Lung (tissue), 11 donors: ENCODE measurements at regions not wholly inside any gene's neighbourhood (a gene's known extent, or its start where the extent isn't known, plus 50 kb on each side); places are given as distances from the start of the nearest gene placed in this dataset.

Experiments
- ATAC-seq: fragments of 200-7000 bp; cut with Tn5 transposase; one replicate; pipeline ENCODE4 v1.9.1; 2020; ENCODE audit warnings: moderate number of reproducible peaks; ENCODE audit not compliant: insufficient read depth, low FRiP score
- DNase-seq, 3 donors: peaks; one replicate each; pipeline ENCODE4 v3.0.0-alpha.2; 2013 to 2017
- H3K27ac ChIP-seq, 2 donors: one replicate each; pipeline ENCODE4 v1.5.1; 2013; ENCODE audit warnings: mild to moderate bottlenecking in 2 of 2, moderate library complexity in 2 of 2, control low read depth in 1 of 2, inconsistent platforms in 1 of 2, low read depth in 1 of 2, low read length in 1 of 2
- H3K27me3 ChIP-seq, 3 donors: one replicate each; pipeline ENCODE4 v1.5.1; 2013; ENCODE audit warnings: low read length in 2 of 3; ENCODE audit not compliant: control insufficient read depth in 3 of 3, insufficient read depth in 3 of 3
- H3K36me3 ChIP-seq, 4 donors: one replicate each; pipeline ENCODE4 v1.5.1; 2013; ENCODE audit warnings: low read length in 4 of 4, mild to moderate bottlenecking in 1 of 4, moderate library complexity in 1 of 4; ENCODE audit not compliant: control insufficient read depth in 4 of 4, insufficient read depth in 4 of 4
- H3K4me1 ChIP-seq, 5 donors: one replicate each; pipeline ENCODE4 v1.5.1; 2013; ENCODE audit warnings: low read length in 5 of 5, mild to moderate bottlenecking in 2 of 5, moderate library complexity in 1 of 5; ENCODE audit not compliant: control insufficient read depth in 5 of 5, insufficient read depth in 5 of 5
- H3K4me3 ChIP-seq: one replicate; pipeline ENCODE4 v1.5.1; 2013; ENCODE audit warnings: mild to moderate bottlenecking, control low read depth, moderate library complexity
- H3K9ac ChIP-seq, 2 donors: one replicate each; pipeline ENCODE4 v1.5.1; 2013; ENCODE audit warnings: low read length in 2 of 2, control low read depth in 1 of 2; ENCODE audit not compliant: insufficient read depth in 1 of 2
- H3K9me3 ChIP-seq, 4 donors: one replicate each; pipeline ENCODE4 v1.5.1; 2013; ENCODE audit warnings: low read length in 3 of 4, mild to moderate bottlenecking in 1 of 4, moderate library complexity in 1 of 4; ENCODE audit not compliant: control insufficient read depth in 4 of 4, insufficient read depth in 3 of 4
- WGBS, 2 donors: extraction: QIAGEN DNeasy Blood & Tissue Kit; methylation state at CpG; one replicate each; pipeline ENCODE4 v1.1.7; 2013; 5-methylcytosine and 5-hydroxymethylcytosine counted together
- TF ChIP-seq, protein P1 (sequence below): IDR thresholded peaks from 2 replicates; pipeline ENCODE4 v1.5.1; 2012; ENCODE audit warnings: mild to moderate bottlenecking; ENCODE audit errors: control extremely low read depth, extremely low read depth
- donor health status: control.
- donor health status: control.
- donor health status: Bipolar disorder and iron deficiency.
- donor health status: healthy.
- donor health status: DM: yes; HTN: yes; CAD: no.

DNA sequence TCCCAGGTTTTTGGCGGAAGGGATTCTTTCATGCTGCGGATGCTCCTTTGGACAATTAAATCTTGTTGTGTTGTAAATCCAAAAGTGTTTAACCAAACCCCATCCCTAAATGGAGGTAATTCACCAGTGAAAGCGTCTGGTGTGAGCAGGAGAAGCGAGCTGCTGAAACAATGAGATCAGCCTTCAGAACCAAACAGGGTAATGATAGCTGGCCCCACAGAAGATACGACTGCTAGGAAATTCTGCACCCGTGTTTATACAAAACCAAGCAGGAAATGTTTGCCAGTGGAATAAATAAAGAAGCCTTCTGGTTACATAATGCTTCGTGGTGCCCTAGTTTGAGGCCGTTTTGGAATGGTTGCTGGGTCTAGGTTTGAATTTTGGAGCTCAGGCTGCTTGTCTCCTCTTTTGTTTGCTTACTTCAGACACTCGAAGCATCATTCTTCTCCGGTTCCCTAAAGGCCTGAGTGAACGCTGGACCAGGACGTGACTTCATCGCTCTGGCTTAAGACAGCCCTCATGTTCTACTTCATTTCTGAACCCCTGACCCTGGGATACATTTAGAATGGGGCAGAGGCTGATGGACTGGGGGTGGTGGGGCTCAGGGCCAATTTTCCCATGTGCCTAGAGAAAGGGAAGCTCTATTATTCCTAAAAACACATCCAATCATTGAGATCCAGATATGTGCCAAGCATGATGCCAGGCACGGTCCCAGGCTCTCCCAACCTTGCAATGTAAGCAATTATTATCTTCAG, 61.6 kb upstream of the JAG1 start:
- peaks cover 0 to 6% (median under 1%) of the 10 kb centered on the region in 5 donors for H3K4me1 ChIP-seq
- ATAC-seq = no peak

DNA sequence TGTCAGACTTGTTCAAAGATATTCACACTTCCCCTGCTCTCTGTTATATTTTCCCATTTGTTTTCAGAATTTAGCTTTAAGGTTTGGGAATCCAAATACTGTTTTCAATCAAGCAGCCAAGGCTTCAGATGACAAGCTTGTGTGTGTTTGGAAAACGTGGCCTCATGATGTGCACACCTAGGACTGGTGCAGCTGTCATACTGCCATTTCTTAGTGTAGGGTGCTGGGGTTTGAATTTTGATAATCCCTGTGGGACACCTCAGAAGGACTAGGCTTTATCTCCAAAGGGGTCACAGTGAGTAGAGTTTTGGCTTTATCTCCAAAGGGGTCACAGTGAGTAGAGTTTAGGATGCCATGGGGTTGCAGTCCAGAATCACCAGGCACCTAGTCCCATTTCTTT, 65.3 kb upstream of the JAG1 start:
- Histone ChIP-seq H3K27me3 (no peaks in the 10 kb centered on the region), H3K4me1 (peaks cover 3 to 9% (median 5%) of the 10 kb centered on the region in 5 donors), H3K9me3 (no peaks in the 10 kb centered on the region), H3K9ac (no peak overlapping the region), H3K27ac (peak overlapping the region in 1 of 2 donors; percentile 48), H3K36me3 (no peaks in the 10 kb centered on the region), H3K4me3 (no peak overlapping the region)
- TF ChIP-seq, protein P1, sequence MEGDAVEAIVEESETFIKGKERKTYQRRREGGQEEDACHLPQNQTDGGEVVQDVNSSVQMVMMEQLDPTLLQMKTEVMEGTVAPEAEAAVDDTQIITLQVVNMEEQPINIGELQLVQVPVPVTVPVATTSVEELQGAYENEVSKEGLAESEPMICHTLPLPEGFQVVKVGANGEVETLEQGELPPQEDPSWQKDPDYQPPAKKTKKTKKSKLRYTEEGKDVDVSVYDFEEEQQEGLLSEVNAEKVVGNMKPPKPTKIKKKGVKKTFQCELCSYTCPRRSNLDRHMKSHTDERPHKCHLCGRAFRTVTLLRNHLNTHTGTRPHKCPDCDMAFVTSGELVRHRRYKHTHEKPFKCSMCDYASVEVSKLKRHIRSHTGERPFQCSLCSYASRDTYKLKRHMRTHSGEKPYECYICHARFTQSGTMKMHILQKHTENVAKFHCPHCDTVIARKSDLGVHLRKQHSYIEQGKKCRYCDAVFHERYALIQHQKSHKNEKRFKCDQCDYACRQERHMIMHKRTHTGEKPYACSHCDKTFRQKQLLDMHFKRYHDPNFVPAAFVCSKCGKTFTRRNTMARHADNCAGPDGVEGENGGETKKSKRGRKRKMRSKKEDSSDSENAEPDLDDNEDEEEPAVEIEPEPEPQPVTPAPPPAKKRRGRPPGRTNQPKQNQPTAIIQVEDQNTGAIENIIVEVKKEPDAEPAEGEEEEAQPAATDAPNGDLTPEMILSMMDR = no peak
- 35 to 58% methylated on average over 1 of the region's 1 CpG for WGBS, 2 donors
- DNase-seq (no peak), ATAC-seq (no peak)

More for the DNA sequence above, 61.6 kb upstream of the JAG1 start:
- no peak for DNase-seq
- Histone ChIP-seq H3K27ac (no peak overlapping the region), H3K36me3 (no peaks in the 10 kb centered on the region), H3K4me3 (no peak overlapping the region), H3K9me3 (no peaks in the 10 kb centered on the region), H3K9ac (no peak overlapping the region), H3K27me3 (no peaks in the 10 kb centered on the region)
- TF ChIP-seq, protein P1 = no peak
- WGBS, 2 donors = 59 to 72% methylated on average over 14 of the region's 14 CpGs

DNA sequence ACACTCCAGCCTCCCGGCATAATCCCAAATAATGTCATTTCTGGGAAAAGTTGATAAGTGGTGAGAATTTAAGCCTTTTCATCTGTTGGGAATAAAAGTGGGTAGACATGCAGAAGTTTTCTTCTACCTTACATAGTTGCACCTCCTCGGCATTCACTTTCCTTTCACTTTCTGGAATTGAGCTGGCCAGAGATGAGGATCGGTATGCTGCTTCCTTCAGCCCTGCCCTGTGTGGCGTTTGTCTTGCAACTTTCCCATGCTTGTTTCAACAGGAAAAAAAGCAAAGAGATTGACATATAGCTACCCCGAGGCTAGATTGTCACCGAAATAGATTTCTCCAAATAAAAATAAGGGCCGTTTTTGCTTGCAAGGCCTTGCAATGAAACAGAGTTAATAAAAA, 65.8 kb upstream of the JAG1 start:
- 29 to 56% methylated on average over 7 of the region's 7 CpGs for whole genome bisulfite sequencing, 2 donors
- H3K27ac ChIP-seq = peak overlapping the region in 1 of 2 donors; percentile 48
- no peak overlapping the region for H3K4me3 ChIP-seq
- no peaks in the 10 kb centered on the region for H3K9me3 ChIP-seq
- ATAC-seq (no peak), DNase-seq (peak in 1 of 3 donors; percentile 15)
- no peaks in the 10 kb centered on the region for H3K27me3 ChIP-seq
- peaks cover 3 to 9% (median 5%) of the 10 kb centered on the region in 5 donors for H3K4me1 ChIP-seq
- TF ChIP-seq, protein P1 = no peak
- H3K36me3 ChIP-seq = no peaks in the 10 kb centered on the region
- H3K9ac ChIP-seq = no peak overlapping the region
